Loucy (cell line): ENCODE measurements at regions not wholly inside any gene's neighbourhood (a gene's known extent, or its start where the extent isn't known, plus 50 kb on each side); places are given as distances from the start of the nearest gene placed in this dataset.

Source experiments
- H2AFZ ChIP-seq: fragments of 200-600 bp; sonication (generic); 2 replicates; pipeline ENCODE4 v1.6.0; 2016; ENCODE audit warnings: antibody characterized with exemption, mild to moderate bottlenecking, low read length, moderate library complexity
- H3F3A ChIP-seq: fragments of 200-600 bp; 2 replicates; pipeline ENCODE4 v1.6.0; 2016; ENCODE audit warnings: antibody characterized with exemption, low read depth, mild to moderate bottlenecking
- H3K27me3 ChIP-seq: fragments of 200-600 bp; sonication (generic); 2 replicates; pipeline ENCODE4 v1.6.1; 2014; ENCODE audit warnings: low read length, mild to moderate bottlenecking; ENCODE audit not compliant: insufficient read depth, poor library complexity, severe bottlenecking
- H3K36me3 ChIP-seq: fragments of 200-600 bp; sonication (generic); 2 replicates; pipeline ENCODE4 v1.6.1; 2016; ENCODE audit warnings: low read length; ENCODE audit not compliant: insufficient read depth
- H3K4me1 ChIP-seq: fragments of 200-600 bp; sonication (generic); 2 replicates; pipeline ENCODE4 v1.5.1; 2014; ENCODE audit warnings: low read length, mild to moderate bottlenecking; ENCODE audit not compliant: insufficient read depth, poor library complexity, severe bottlenecking
- H3K4me2 ChIP-seq: fragments of 200-600 bp; sonication (generic); 2 replicates; pipeline ENCODE4 v1.6.0; 2014; ENCODE audit warnings: antibody characterized with exemption, low read length, low read depth, mild to moderate bottlenecking; ENCODE audit not compliant: poor library complexity, severe bottlenecking
- H3K4me3 ChIP-seq: fragments of 200-600 bp; sonication (generic); 2 replicates; pipeline ENCODE4 v1.5.1; 2014; ENCODE audit warnings: low read length, mild to moderate bottlenecking, mixed read lengths; ENCODE audit not compliant: poor library complexity, severe bottlenecking
- H3K79me2 ChIP-seq: fragments of 200-600 bp; sonication (generic); 2 replicates; pipeline ENCODE4 v1.6.1; 2014; ENCODE audit warnings: low read length; ENCODE audit not compliant: insufficient read depth
- H3K9ac ChIP-seq: fragments of 200-600 bp; sonication (generic); 2 replicates; pipeline ENCODE4 v1.6.0; 2014; ENCODE audit warnings: mild to moderate bottlenecking, low read depth, low read length, moderate library complexity; ENCODE audit not compliant: poor library complexity, severe bottlenecking
- H3K9me2 ChIP-seq: fragments of 200-600 bp; sonication (generic); replicated peaks from 2 replicates; pipeline ENCODE4 v1.6.1; 2016; ENCODE audit warnings: low read depth, low read length, mixed read lengths
- H3K9me3 ChIP-seq: fragments of 200-600 bp; sonication (generic); 2 replicates; pipeline ENCODE4 v1.6.1; 2014; ENCODE audit warnings: mild to moderate bottlenecking, antibody characterized with exemption, low read length, low read depth; ENCODE audit not compliant: insufficient read depth
- H4K20me1 ChIP-seq: fragments of 200-600 bp; sonication (generic); 2 replicates; pipeline ENCODE4 v1.6.0; 2014; ENCODE audit warnings: antibody characterized with exemption, low read length, mild to moderate bottlenecking; ENCODE audit not compliant: insufficient read depth, poor library complexity, severe bottlenecking
- EZH2phosphoT487 ChIP-seq: fragments of 200-600 bp; IDR thresholded peaks from 2 replicates; pipeline ENCODE4 v1.6.1; 2018; ENCODE audit warnings: antibody characterized with exemption, mild to moderate bottlenecking, moderate library complexity, borderline replicate concordance
- TF ChIP-seq, protein P1 (sequence below): fragments of 200-600 bp; sonication (generic); conservative IDR thresholded peaks from 2 replicates; pipeline ENCODE4 v1.5.1; 2014; ENCODE audit warnings: mild to moderate bottlenecking, antibody characterized with exemption, low read length

- Histone ChIP-seq H2AFZ (no peak overlapping the region), H4K20me1 (no peaks in the 10 kb centered on the region), H3K27me3 (no peaks in the 10 kb centered on the region), H3K4me1 (peaks cover 4% of the 10 kb centered on the region), H3K9ac (no peak overlapping the region), H3K4me3 (no peak overlapping the region), H3K36me3 (no peaks in the 10 kb centered on the region), H3K4me2 (no peak overlapping the region), H3K79me2 (no peaks in the 10 kb centered on the region), H3K9me2 (no peaks in the 10 kb centered on the region), H3F3A (no peaks in the 10 kb centered on the region), H3K9me3 (no peaks in the 10 kb centered on the region)
- no peak for TF ChIP-seq EZH2phosphoT487
- TF ChIP-seq, protein P1, sequence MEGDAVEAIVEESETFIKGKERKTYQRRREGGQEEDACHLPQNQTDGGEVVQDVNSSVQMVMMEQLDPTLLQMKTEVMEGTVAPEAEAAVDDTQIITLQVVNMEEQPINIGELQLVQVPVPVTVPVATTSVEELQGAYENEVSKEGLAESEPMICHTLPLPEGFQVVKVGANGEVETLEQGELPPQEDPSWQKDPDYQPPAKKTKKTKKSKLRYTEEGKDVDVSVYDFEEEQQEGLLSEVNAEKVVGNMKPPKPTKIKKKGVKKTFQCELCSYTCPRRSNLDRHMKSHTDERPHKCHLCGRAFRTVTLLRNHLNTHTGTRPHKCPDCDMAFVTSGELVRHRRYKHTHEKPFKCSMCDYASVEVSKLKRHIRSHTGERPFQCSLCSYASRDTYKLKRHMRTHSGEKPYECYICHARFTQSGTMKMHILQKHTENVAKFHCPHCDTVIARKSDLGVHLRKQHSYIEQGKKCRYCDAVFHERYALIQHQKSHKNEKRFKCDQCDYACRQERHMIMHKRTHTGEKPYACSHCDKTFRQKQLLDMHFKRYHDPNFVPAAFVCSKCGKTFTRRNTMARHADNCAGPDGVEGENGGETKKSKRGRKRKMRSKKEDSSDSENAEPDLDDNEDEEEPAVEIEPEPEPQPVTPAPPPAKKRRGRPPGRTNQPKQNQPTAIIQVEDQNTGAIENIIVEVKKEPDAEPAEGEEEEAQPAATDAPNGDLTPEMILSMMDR: no peak
These were observed 408.2 kb upstream of the CCDC196 start for GRCh38 chr14:66078006-66078405.

DNA sequence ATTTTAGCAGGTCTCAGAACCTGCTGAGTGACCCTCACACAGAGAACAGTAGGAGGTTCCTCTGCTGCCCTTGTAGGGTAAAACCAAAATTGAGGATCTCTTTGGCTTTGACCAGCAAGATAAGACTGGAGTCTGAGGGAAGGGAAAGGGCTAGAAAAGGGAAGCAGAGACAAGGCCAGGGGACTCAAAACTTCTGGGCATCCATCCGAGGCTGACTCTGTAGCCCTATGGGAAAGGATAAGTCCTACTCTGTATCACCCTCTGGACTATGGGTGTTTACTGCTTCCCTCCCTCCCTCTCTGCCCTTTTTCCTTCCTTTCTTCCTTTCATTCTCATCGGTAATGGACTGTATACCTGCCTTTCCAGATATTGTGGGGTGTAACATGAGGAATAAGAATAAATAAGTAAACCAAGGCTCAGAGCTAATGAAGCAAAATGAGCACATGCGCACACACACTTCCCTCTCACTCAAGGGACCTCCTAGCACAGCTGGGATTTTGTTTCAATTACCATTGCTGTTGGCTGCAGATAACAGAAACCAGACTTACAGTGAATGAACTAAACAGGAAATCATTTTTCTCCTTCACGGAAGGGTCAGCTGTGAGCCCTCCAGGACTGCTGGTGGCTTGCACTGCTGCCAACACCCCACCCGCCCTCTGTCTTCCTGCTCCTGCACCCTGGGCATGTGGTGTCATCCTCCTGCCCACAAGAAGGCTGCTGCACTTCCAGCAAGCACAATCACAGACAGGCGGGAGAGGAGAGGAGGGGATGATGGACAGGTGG, 404.4 kb upstream of the CCDC196 start:
- no peak overlapping the region for H3K4me2 ChIP-seq
- no peak overlapping the region for H3K4me3 ChIP-seq
- no peaks in the 10 kb centered on the region for H3K9me2 ChIP-seq
- H3K79me2 ChIP-seq: no peaks in the 10 kb centered on the region
- H3K9me3 ChIP-seq: no peaks in the 10 kb centered on the region
- no peaks in the 10 kb centered on the region for H3K27me3 ChIP-seq
- H2AFZ ChIP-seq: no peak overlapping the region; the same call in 1 of the 2 replicates
- no peak overlapping the region for H3K9ac ChIP-seq
- TF ChIP-seq, protein P1: no peak
- no peak for TF ChIP-seq EZH2phosphoT487
- no peaks in the 10 kb centered on the region for H3K36me3 ChIP-seq
- no peaks in the 10 kb centered on the region for H3F3A ChIP-seq
- no peaks in the 10 kb centered on the region for H4K20me1 ChIP-seq
- H3K4me1 ChIP-seq: peaks cover 4% of the 10 kb centered on the region

- no peaks in the 10 kb centered on the region for H3K36me3 ChIP-seq
- no peak overlapping the region for H2AFZ ChIP-seq
- no peak overlapping the region for H3K4me2 ChIP-seq
- no peaks in the 10 kb centered on the region for H3F3A ChIP-seq
- no peaks in the 10 kb centered on the region for H3K9me2 ChIP-seq
- H3K4me1 ChIP-seq: peaks cover 4% of the 10 kb centered on the region
- H3K79me2 ChIP-seq: no peaks in the 10 kb centered on the region
- no peaks in the 10 kb centered on the region for H3K27me3 ChIP-seq
- H4K20me1 ChIP-seq: no peaks in the 10 kb centered on the region
- TF ChIP-seq, protein P1: no peak
- no peak for TF ChIP-seq EZH2phosphoT487
- H3K9ac ChIP-seq: no peak overlapping the region
- no peaks in the 10 kb centered on the region for H3K9me3 ChIP-seq
- no peak overlapping the region for H3K4me3 ChIP-seq
These were observed 400.9 kb upstream of the CCDC196 start for GRCh38 chr14:66085224-66085623.
